Mucosa of descending colon (tissue), 3 donors: ENCODE measurements at regions not wholly inside any gene's neighbourhood (a gene's known extent, or its start where the extent isn't known, plus 50 kb on each side); places are given as distances from the start of the nearest gene placed in this dataset.

Source experiments
- ATAC-seq: fragments of 200-7000 bp; cut with Tn5 transposase; one replicate; pipeline ENCODE4 v1.9.1; 2020; ENCODE audit warnings: mild to moderate bottlenecking, moderate library complexity
- DNase-seq, 3 donors: peaks; one replicate each; pipeline ENCODE4 v3.0.0-alpha.2; 2020
- H3K36me3 ChIP-seq: fragments of 200-600 bp; one replicate; pipeline ENCODE4 v1.8.0; 2021; ENCODE audit warnings: low read depth, mild to moderate bottlenecking
- H3K4me1 ChIP-seq: fragments of 200-600 bp; one replicate; pipeline ENCODE4 v1.8.0; 2021; ENCODE audit warnings: low read depth, mild to moderate bottlenecking
- H3K4me3 ChIP-seq: fragments of 200-600 bp; one replicate; pipeline ENCODE4 v1.8.0; 2021; ENCODE audit warnings: mild to moderate bottlenecking
- H3K9me3 ChIP-seq: fragments of 200-600 bp; one replicate; pipeline ENCODE4 v1.8.0; 2021; ENCODE audit warnings: mild to moderate bottlenecking
- CTCF ChIP-seq: fragments of 200-600 bp; IDR thresholded peaks from one replicate; pipeline ENCODE4 v1.8.0; 2022; ENCODE audit warnings: antibody characterized with exemption, mild to moderate bottlenecking
- intact Hi-C, 2 donors: fragments of 100-400 bp; cut with DNase I in 1 of 2; cut with micrococcal nuclease in 1 of 2; formaldehyde crosslinking; loops; one replicate each; pipeline versions ENCODE4 v1.11.0 to v1.11.1; 2022; cut with DNase I, micrococcal nuclease
- donor health status: DM: no; HTN: no; CAD: no; lungs with moderate emphysema.
- donor health status: DM: no; HTN: no; CAD: no.
- donor health status: DM: no; HTN: yes; CAD: no.

GRCh38 chr15:97446138-97446537, 514.4 kb upstream of the ARRDC4 start:
- Histone ChIP-seq H3K4me1 (no peaks in the 10 kb centered on the region), H3K36me3 (no peaks in the 10 kb centered on the region), H3K4me3 (no peak overlapping the region), H3K9me3 (no peaks in the 10 kb centered on the region)
- TF ChIP-seq CTCF, result no peak
- no peak for ATAC-seq
- DNase-seq, result no peak
- intact Hi-C loops, result no loop called here

DNA sequence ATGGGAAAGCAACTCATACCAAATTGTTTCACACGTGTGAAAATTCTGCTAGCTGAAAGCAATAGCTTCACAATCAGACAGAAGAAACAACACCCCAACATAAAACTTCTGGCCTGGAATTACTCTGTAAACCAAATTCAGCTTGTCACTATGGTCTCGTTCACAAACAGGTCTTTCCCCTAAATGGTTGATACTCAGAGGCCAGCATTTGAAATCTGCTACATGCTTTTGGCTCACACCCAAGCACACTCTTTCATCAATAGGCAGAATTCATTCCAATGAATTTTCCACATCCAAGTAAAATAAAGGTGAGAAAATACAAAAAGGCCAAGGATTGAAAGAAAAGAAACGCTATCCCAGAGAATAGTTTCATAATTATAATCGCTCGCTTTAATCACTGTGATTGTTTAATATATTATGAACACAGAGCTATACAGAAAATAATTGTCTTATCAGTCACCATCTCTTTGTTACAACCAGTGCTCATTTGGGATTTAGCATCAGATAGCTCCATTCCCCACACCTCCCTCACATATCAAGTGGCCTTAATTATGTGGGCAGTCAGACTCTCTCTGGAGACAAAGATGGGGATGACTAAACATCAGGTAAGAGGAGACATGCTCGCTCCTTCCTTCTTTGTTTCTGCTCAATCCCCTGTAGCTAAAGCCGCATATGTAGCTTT, 503.8 kb upstream of the ARRDC4 start:
- ATAC-seq (no peak), DNase-seq (no peak)
- Histone ChIP-seq H3K4me3 (no peak overlapping the region), H3K4me1 (no peaks in the 10 kb centered on the region), H3K9me3 (no peaks in the 10 kb centered on the region), H3K36me3 (no peaks in the 10 kb centered on the region)
- no peak for TF ChIP-seq CTCF
- intact Hi-C loops, result no loop called here

DNA sequence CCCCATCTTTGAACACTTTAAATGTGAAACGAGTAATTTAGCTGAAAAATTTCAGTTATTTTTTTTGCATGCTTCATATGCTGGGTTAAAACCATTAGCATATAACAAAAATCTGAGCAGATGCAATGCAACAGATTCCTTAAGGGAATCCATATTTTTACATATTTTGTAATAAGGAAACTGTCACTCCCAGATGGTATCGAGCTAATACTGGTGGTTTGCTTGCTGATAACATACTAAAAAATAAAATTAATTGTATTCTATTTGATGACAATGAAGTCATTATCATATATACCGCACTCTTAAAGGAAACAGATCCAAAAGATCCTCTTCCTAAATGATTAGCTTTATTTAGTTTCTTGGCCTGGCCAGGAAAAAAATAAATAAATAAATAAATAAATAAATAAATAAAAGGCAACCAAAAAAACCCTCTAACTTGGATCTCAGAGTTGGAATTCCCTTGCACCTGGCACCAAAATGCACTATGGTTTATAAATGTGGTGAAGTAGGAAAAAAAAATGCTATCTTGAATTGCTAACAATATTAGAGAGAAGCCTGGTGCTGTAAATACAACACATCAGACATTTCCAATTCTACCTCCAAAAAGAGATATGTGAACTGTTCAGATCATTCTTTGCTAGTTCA, 503.2 kb upstream of the ARRDC4 start:
- Histone ChIP-seq H3K4me3 (no peak overlapping the region), H3K9me3 (no peaks in the 10 kb centered on the region), H3K36me3 (no peaks in the 10 kb centered on the region), H3K4me1 (no peaks in the 10 kb centered on the region)
- no peak for TF ChIP-seq CTCF
- DNase-seq (no peak), ATAC-seq (no peak)
- intact Hi-C loops, result no loop called here

GRCh38 chr15:97459771-97460170, 500.7 kb upstream of the ARRDC4 start:
- H3K9me3 ChIP-seq, result no peaks in the 10 kb centered on the region
- H3K4me3 ChIP-seq, result no peak overlapping the region
- no peaks in the 10 kb centered on the region for H3K36me3 ChIP-seq
- H3K4me1 ChIP-seq, result no peaks in the 10 kb centered on the region
- DNase-seq, result no peak
- no peak for TF ChIP-seq CTCF
- intact Hi-C loops, result no loop called here
- ATAC-seq, result no peak

DNA sequence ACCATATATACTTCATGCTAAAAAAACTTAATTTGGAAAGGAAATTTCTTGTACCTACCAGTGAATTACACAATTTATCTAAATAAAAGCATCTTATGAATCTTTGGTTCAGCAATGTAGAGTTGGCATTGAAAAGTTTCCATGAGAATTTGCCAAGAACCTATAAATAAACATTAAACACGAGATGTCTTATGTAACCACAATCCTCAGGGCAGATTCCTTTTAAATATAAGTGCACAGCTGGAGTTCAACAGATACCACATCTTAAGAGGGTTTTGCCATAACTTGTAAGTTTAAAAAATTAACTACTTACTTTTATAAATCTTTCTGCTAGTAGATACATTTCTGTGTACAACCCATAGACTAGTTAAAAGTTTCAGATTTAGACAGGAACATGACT, 499.3 kb upstream of the ARRDC4 start:
- Histone ChIP-seq H3K4me1 (no peaks in the 10 kb centered on the region), H3K4me3 (no peak overlapping the region), H3K36me3 (no peaks in the 10 kb centered on the region), H3K9me3 (no peaks in the 10 kb centered on the region)
- intact Hi-C loops, result no loop called here
- no peak for ATAC-seq
- DNase-seq, result no peak
- no peak for TF ChIP-seq CTCF
